ENCODE measurements at regions not wholly inside any gene's neighbourhood (a gene's known extent, or its start where the extent isn't known, plus 50 kb on each side); places are given as distances from the start of the nearest gene placed in this dataset.

DNA sequence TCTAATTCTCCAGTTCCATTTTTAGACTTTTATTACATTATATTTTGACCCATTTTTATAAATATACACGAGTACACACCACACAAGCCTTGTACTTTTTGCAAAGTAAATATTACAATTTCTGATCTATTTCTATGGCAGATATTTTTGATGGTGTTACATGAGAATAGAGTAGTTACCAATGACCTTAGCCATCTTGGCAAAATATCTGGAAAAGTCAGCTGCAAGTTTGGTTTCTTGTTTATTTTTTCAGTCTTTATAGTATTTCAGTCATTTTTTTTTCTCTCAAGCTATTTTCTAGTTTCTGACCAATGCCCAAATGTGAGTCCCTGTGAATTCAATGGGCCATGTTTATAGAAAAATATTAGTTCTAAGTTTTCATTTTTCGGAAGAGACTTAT is 64.0 kb upstream of the TMC1 start:
- TF ChIP-seq, protein P1, sequence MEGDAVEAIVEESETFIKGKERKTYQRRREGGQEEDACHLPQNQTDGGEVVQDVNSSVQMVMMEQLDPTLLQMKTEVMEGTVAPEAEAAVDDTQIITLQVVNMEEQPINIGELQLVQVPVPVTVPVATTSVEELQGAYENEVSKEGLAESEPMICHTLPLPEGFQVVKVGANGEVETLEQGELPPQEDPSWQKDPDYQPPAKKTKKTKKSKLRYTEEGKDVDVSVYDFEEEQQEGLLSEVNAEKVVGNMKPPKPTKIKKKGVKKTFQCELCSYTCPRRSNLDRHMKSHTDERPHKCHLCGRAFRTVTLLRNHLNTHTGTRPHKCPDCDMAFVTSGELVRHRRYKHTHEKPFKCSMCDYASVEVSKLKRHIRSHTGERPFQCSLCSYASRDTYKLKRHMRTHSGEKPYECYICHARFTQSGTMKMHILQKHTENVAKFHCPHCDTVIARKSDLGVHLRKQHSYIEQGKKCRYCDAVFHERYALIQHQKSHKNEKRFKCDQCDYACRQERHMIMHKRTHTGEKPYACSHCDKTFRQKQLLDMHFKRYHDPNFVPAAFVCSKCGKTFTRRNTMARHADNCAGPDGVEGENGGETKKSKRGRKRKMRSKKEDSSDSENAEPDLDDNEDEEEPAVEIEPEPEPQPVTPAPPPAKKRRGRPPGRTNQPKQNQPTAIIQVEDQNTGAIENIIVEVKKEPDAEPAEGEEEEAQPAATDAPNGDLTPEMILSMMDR (IDR thresholded peaks at IDR 0.05), result no peak
- TF ChIP-seq POLR2A (IDR thresholded peaks at IDR 0.05), result no peak
